Neuron (in vitro differentiated cells): ENCODE measurements at regions not wholly inside any gene's neighbourhood (a gene's known extent, or its start where the extent isn't known, plus 50 kb on each side); places are given as distances from the start of the nearest gene placed in this dataset.
A peak's percentile ranks its signal among the peaks of the same experiment; 100 is the strongest.

ENCODE experiments used
- H2AFZ ChIP-seq: one replicate; pipeline ENCODE4 v1.6.1; 2013; ENCODE audit warnings: low read depth, mild to moderate bottlenecking, inconsistent platforms, low read length, moderate library complexity
- H3K27me3 ChIP-seq: one replicate; pipeline ENCODE4 v1.6.1; 2013; ENCODE audit warnings: low read length; ENCODE audit not compliant: insufficient read depth
- H3K36me3 ChIP-seq: one replicate; pipeline ENCODE4 v1.6.1; 2013; ENCODE audit warnings: low read length; ENCODE audit not compliant: insufficient read depth
- H3K4me1 ChIP-seq: one replicate; pipeline ENCODE4 v1.6.1; 2013; ENCODE audit warnings: low read length; ENCODE audit not compliant: insufficient read depth
- H3K4me3 ChIP-seq: 2 replicates; pipeline ENCODE4 v1.5.1; 2013; ENCODE audit warnings: mild to moderate bottlenecking, low read length, moderate library complexity
- H3K9me3 ChIP-seq: one replicate; pipeline ENCODE4 v1.6.1; 2013; ENCODE audit warnings: low read length

DNA sequence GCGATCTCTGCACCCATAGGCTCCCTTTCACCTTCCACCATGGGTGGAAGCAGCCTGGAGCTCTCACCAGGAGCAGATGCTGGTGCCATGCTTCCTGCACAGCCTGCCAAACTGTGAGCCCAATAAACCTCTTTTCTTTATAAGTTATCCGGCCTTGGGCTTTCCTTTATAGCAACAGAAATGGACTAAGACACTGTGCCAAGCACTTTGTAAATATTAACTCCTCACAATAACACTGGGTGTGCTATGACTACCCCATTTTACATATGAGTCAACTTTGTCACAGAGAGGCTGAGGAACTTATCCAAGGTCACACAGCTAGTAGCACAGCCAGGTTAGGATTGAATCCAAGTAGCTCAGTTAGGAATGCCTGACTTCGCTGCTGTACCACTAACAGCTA lies 79.7 kb upstream of the KCNMA1 start:
- Histone ChIP-seq H3K9me3 (no peaks in the 10 kb centered on the region), H2AFZ (no peak overlapping the region), H3K4me1 (peaks cover 12% of the 10 kb centered on the region), H3K4me3 (no peak overlapping the region), H3K36me3 (no peaks in the 10 kb centered on the region), H3K27me3 (peaks cover 13% of the 10 kb centered on the region)

DNA sequence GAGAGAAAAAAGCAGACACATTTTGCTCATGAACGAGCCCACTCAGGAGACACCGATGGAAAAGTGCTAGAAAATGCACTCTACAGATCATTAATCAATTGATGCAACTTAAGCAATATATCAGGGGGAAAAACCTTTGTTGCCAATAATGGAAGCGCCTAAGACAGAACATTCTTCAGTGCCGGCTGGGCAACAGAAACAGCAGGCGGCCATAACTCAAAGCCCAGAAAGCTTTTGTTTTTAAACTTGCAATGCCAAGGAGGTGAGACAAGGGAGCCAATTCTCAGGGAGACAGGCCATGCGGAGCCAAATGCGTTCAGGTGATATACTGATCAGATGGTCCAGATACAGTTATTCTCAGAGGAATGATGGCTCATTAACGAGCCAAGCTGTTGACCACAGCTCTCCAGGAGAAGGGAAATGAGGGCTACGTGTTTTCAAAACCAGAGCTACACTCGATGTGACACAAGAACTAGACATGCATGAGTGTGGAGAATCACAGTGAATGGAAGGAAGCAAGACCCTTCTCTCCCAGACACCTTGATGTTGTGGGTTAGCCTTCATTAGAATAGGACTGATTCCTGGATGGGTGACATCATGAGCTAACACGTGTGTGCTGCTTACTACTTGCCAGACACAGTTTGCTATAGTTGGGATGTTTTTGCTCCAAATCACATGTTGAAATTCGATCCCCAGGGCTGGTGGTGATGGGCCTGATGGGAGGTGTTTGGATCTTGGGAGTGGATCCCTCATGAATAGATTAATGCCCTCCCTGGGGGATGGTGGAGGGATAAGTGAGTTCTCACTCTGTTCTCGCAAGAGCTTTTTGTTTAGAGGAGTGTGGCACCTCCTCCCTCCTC lies 79.1 kb upstream of the KCNMA1 start:
- Histone ChIP-seq H3K27me3 (peaks cover 15% of the 10 kb centered on the region), H2AFZ (no peak overlapping the region), H3K9me3 (no peaks in the 10 kb centered on the region), H3K36me3 (no peaks in the 10 kb centered on the region), H3K4me3 (no peak overlapping the region), H3K4me1 (peaks cover 12% of the 10 kb centered on the region)

DNA sequence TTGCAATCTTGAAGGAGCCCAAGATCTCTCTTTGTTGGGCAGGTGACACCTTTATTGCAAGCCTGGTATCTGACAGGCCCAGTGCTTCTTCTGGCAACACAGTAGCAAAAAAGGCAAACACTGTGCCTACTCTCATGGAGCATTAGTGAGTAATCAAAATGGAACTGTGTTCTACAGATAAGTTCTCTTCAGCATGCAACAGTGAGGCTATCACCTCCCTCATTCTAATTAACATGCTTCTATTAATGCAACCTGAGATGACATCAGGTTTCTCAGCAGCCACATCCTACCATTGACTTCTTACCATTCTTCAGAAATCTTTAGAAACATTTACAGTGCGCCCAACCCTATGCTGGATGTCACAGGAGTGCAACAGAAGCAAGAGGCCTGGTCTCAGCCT lies 77.9 kb upstream of the KCNMA1 start:
- Histone ChIP-seq H3K9me3 (no peaks in the 10 kb centered on the region), H3K4me1 (peaks cover 12% of the 10 kb centered on the region), H3K27me3 (peaks cover 23% of the 10 kb centered on the region), H3K4me3 (no peak overlapping the region), H3K36me3 (no peaks in the 10 kb centered on the region), H2AFZ (no peak overlapping the region)

DNA sequence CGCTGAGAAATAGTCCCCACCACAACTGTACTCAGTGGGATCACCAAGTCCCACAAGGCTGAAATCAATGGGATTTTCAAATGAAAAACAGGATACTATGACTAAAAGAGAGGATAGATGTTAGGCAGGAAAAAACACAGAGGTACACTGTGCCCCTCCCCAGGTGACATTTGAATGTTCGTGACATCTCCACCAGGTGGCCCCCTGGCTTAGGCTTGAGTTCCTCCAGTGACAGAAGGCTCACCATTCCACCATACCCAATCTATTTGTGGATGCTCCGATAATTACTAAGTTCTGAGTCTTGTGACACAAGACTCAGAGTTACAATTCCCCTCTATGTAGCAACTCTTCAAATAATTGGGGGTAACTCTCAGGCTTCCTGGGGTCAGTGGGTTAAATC lies 77.5 kb upstream of the KCNMA1 start:
- no peaks in the 10 kb centered on the region for H3K36me3 ChIP-seq
- H2AFZ ChIP-seq: no peak overlapping the region
- no peak overlapping the region for H3K4me3 ChIP-seq
- peaks cover 12% of the 10 kb centered on the region for H3K4me1 ChIP-seq
- H3K9me3 ChIP-seq: no peaks in the 10 kb centered on the region
- peaks cover 27% of the 10 kb centered on the region for H3K27me3 ChIP-seq

DNA sequence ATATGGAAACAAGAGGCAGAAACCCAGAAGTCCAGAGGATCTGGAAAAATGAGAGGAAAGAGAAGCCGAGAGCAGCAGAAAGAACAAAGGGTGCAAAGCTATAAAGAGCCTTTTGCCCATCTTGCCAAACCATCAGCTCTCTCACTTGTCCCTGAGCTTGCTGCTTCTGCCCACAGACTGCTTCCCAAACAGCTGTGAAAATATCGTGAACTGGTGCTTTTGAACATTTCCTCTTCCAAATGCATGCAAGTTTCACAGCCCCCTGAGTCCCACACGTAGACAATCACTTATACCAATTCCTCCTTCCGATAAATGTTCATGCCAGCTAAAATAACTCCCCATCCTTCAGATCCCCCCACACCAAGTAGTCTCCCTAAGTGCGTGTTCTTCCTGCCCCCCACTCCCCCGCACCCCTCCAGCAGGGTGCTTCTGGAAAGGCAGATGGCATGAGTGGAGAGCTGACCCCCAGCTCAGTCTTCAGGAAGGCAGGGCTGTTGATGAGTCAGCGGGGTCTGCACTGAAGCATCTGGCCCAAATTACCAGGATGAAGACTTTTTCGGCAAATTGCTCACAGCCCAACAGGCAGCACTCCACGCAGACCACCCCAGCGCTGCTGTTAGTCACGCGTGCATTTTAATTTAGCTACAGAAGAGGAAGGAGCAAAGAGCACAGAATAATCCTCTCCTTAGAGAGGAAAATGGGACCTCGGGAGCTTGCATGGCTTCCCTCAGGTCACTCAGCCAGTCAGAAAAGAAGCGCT lies 76.1 kb upstream of the KCNMA1 start:
- no peak overlapping the region for H2AFZ ChIP-seq
- no peak overlapping the region for H3K4me3 ChIP-seq
- H3K36me3 ChIP-seq: no peaks in the 10 kb centered on the region
- peaks cover 39% of the 10 kb centered on the region for H3K27me3 ChIP-seq
- peaks cover 12% of the 10 kb centered on the region for H3K4me1 ChIP-seq
- no peaks in the 10 kb centered on the region for H3K9me3 ChIP-seq

DNA sequence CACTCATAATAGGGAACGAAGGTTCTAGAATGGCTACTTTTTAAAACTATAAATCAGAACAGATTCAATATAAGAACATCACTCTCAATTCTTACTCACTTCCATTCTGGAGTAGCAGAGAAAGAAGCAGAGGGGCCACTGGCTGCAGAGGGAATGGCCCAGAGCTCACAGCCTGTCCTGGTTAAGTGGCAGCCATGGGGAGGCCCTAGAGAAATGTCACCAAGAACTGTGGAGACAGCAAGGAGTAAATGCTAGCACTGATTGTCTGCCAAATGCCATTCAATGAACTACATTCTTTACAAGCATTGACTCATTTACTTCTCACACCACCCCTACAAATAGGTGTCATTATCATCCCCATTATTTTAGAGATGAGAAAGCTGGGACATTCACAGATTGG lies 74.6 kb upstream of the KCNMA1 start:
- H3K36me3 ChIP-seq: no peaks in the 10 kb centered on the region
- H2AFZ ChIP-seq: no peak overlapping the region
- peaks cover 41% of the 10 kb centered on the region for H3K27me3 ChIP-seq
- peaks cover 11% of the 10 kb centered on the region for H3K4me1 ChIP-seq
- H3K9me3 ChIP-seq: no peaks in the 10 kb centered on the region
- H3K4me3 ChIP-seq: no peak overlapping the region

DNA sequence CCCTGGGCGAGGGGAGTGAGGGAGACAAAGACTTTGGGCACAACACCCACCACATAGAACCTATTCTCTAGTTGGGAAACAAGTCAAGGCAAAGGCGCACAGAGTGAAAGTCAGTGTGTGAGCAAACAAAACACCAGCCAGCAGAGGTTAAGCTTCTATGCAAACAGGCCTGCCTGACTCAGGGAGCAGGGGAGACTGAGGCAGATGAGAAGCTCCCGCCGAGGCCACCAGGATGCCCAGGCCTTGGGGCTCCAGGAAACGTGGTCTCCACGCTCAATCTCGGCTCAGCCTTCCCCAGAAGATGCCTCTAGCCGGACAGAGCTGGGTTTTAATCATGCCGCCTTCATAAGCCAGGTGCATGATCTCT lies 74.1 kb upstream of the KCNMA1 start:
- Histone ChIP-seq H3K4me1 (peaks cover 7% of the 10 kb centered on the region), H3K27me3 (peaks cover 41% of the 10 kb centered on the region), H3K36me3 (no peaks in the 10 kb centered on the region), H3K9me3 (no peaks in the 10 kb centered on the region), H2AFZ (no peak overlapping the region), H3K4me3 (no peak overlapping the region)

DNA sequence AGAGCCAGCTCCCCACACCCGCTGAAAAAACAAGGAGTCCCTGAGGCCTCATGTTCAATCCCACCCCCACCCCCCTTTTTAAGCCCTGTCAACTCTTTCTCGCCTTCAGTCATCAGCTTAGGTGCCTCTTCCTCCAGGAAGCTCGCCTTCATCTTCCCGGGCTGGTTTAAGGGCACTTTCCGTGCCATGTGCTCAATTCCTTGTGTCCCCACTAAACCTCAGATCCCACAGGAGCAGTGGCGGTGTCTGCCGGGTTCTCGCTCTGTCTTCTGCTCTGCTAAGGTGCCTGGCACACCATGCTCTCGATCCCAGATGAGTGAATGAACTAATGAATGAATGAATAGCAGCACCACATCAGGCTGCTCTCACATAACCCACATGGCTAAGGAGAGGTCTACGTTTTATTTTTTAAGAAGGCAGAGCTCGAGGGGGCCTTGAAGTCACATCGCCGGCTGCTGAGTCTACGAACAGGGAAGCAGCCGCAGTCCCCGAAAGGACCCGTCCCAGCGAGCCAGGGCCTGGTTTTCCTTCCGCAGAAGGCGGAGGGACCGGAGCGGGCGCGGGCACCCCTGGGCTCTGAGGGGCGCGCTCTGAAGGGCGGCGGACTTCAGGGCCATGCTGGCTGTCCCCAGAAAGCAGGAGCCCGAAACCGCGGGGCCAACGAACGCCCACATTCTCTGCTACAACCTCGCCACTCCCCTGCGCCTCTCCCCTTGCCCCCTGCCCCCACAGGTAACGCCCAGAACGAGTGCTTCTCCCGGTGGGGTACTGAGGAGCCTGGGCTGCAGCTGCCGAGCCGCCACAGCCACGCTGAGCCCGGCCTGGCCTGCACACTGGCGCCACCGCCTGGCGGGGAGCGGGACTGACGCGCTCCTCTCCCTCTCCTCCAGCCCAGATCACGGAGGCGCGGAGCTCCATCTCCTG lies 73.4 kb upstream of the KCNMA1 start:
- no peaks in the 10 kb centered on the region for H3K9me3 ChIP-seq
- peaks cover under 1% of the 10 kb centered on the region for H3K4me1 ChIP-seq
- no peak overlapping the region for H3K4me3 ChIP-seq
- peak overlapping the region; percentile 66 for H2AFZ ChIP-seq
- H3K27me3 ChIP-seq: peaks cover 41% of the 10 kb centered on the region
- no peaks in the 10 kb centered on the region for H3K36me3 ChIP-seq

DNA sequence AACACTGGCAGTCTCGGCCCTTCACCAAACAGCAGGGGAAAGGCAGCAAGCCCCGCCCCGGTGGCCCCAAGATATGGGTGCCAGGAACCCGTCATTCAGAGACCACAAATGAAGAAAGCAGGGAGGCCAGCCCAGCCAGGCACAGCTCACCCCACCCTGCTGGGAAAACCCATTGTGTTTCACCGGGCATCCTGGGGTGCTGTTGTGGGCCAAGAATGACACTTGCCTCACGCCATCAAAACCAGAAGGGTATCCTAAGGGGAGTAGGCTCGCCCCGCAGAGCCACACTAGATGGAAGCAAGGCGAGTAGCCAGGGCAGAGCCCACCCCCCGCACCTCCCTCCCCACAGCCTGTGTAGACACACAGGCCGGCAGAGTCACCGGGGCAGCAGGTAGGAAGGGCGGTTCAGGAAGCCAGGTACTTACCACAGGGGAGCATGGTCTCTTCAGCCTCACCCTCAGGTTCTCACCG lies 72.5 kb upstream of the KCNMA1 start:
- H3K4me3 ChIP-seq: no peak overlapping the region
- H3K4me1 ChIP-seq: no peaks in the 10 kb centered on the region
- no peaks in the 10 kb centered on the region for H3K36me3 ChIP-seq
- H3K27me3 ChIP-seq: peaks cover 41% of the 10 kb centered on the region
- no peaks in the 10 kb centered on the region for H3K9me3 ChIP-seq
- H2AFZ ChIP-seq: no peak overlapping the region

DNA sequence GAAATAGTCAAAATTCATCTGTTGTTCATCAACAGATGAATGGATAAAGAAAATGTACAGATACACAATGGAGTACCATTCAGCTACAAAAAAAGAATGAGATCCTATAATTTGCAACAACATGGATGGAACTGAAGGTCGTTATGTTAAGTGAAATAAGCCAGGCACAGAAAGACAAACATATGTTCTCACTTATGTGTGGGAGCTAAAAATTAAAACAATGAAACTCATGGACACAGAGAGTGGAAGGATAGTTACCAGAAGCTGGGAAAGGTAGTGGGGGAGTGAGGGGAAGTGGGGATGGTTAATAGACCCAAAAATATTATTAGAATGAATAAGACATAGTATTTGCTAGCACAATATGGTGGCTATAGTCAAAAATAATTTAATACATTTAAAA lies 70.0 kb upstream of the KCNMA1 start:
- H3K27me3 ChIP-seq: peaks cover 33% of the 10 kb centered on the region
- H3K4me3 ChIP-seq: no peak overlapping the region
- no peak overlapping the region for H2AFZ ChIP-seq
- H3K4me1 ChIP-seq: no peaks in the 10 kb centered on the region
- H3K9me3 ChIP-seq: no peaks in the 10 kb centered on the region
- no peaks in the 10 kb centered on the region for H3K36me3 ChIP-seq

DNA sequence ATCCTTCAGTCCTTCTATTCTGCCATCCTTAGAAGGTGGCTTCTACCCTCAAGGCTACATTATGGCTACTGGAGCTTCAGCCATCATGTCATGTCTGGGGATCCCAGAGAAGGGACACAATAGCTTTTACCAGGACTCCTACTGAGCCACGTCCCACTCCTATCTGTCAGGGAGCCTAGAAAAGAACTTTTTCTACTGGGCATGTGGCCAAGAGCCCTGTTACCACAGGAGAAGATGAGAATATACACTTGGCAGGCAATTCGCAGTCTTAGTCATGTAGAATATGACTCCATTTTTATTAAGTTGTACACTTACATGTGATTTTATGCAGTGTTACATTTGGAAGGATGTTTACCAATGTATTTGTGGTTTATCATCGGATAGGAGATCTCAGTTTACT lies 64.6 kb upstream of the KCNMA1 start:
- Histone ChIP-seq H3K4me3 (no peak overlapping the region), H2AFZ (no peak overlapping the region), H3K27me3 (peaks cover 3% of the 10 kb centered on the region), H3K36me3 (no peaks in the 10 kb centered on the region), H3K4me1 (no peaks in the 10 kb centered on the region), H3K9me3 (no peaks in the 10 kb centered on the region)

DNA sequence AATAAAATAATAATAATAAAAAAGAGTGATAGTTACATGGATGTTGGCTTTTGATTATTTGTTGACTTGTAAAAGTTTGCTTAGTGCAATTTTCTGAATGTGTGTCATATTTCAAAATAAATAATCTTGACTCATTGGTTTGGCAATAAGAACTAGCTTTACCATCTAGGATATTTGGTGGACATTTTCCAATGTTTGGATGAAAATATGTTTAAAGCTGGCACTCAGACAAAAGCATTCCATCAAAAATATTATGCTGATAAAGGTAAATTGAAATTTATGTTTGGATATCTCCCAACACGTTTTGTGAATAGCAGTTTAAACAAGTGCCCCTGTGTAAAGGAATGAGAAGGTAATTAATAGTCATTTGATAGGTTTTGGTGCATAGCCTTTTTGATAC lies 62.5 kb upstream of the KCNMA1 start:
- no peak overlapping the region for H2AFZ ChIP-seq
- H3K27me3 ChIP-seq: peaks cover 3% of the 10 kb centered on the region
- H3K36me3 ChIP-seq: no peaks in the 10 kb centered on the region
- no peak overlapping the region for H3K4me3 ChIP-seq
- no peaks in the 10 kb centered on the region for H3K9me3 ChIP-seq
- no peaks in the 10 kb centered on the region for H3K4me1 ChIP-seq
